Pancreas (tissue), 10 donors: ENCODE measurements at regions not wholly inside any gene's neighbourhood (a gene's known extent, or its start where the extent isn't known, plus 50 kb on each side); places are given as distances from the start of the nearest gene placed in this dataset.
A peak's percentile ranks its signal among the peaks of the same experiment; 100 is the strongest.

Experiments
- ATAC-seq, 4 donors: fragments of 200-7000 bp; cut with Tn5 transposase; one replicate each; pipeline versions ENCODE4 v1.8.0 to v1.9.1; 2020; ENCODE audit warnings: mild to moderate bottlenecking in 4 of 4, moderate library complexity in 4 of 4
- DNase-seq, 6 donors: peaks; one replicate each; pipeline ENCODE4 v3.0.0-alpha.2; 2020
- FAIRE-seq: peaks from 2 replicates; lab custom pipeline; 2012; peaks lifted over from hg19 to GRCh38; lab: Jason Lieb, UNC
- H3K27ac ChIP-seq, 4 donors: fragments of 200-600 bp; sonication (generic); 1 replicate in 3 of 4; 2 replicates in 1 of 4; pipeline versions ENCODE4 v1.5.0 to v1.8.0; 2020
- H3K27me3 ChIP-seq, 4 donors: fragments of 200-600 bp; one replicate each; pipeline ENCODE4 v1.8.0; 2021
- H3K36me3 ChIP-seq, 3 donors: fragments of 200-600 bp; sonication (generic) in 1 of 3; one replicate each; pipeline versions ENCODE4 v1.5.0 to v1.8.0; 2020 to 2021
- H3K4me1 ChIP-seq, 3 donors: fragments of 200-600 bp; one replicate each; pipeline ENCODE4 v1.8.0; 2021
- H3K4me3 ChIP-seq, 4 donors: fragments of 200-600 bp; sonication (generic) in 2 of 4; one replicate each; pipeline versions ENCODE4 v1.5.0 to v1.8.0; 2020 to 2021
- H3K9me3 ChIP-seq, 4 donors: fragments of 200-600 bp; one replicate each; pipeline ENCODE4 v1.8.0; 2021
- WGBS, 2 donors: extraction: QIAGEN DNeasy Blood & Tissue Kit; methylation state at CpG; one replicate each; pipeline ENCODE4 v1.1.7; 2013; 5-methylcytosine and 5-hydroxymethylcytosine counted together
- intact Hi-C, 3 donors: fragments of 100-400 bp; cut with DNase I; formaldehyde crosslinking; loops; one replicate each; pipeline versions ENCODE4 v1.11.1 to v1.14.2; 2022
- TF ChIP-seq, protein P1 (sequence below), 4 donors: fragments of 200-600 bp; sonication (generic) in 3 of 4; IDR thresholded peaks; one replicate each; pipeline versions ENCODE4 v1.5.0 to v1.8.0; 2021; ENCODE audit warnings: antibody characterized with exemption in 4 of 4
- donor health status: healthy with polysubstance abuse.
- donor health status: DM: no; HTN: no; CAD: no; lungs with moderate emphysema.
- donor health status: DM: no; HTN: no; CAD: no.
- donor health status: control.
- donor health status: control.
- donor health status: Bipolar disorder and iron deficiency.
- donor health status: DM: yes; HTN: yes; CAD: no.
- donor health status: DM: no; HTN: no; CAD: no.
- donor health status: DM: no; HTN: no; CAD: no.
- donor health status: DM: yes; HTN: yes; CAD: no.

DNA sequence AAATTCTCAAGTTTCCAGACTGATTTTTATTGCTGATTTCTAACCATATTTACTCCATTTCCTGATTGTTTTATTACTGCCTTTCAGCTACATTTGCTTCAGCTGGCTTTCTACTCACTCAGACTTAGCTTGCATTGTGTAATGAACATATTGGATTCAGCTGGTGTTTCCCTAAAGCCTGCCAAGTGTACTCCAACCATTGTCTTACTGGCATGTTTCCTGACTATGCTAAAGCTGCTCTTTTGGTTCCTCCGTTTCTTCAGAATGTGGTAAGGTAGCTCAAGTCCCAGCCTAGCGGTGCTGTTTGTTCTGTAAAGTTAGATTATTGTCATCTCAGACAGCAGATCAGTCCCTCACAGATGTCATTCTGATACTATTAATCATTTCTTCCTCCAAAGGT is 53.1 kb upstream of the GLRA2 start:
- no peak for ATAC-seq
- H3K27ac ChIP-seq, result no peak overlapping the region
- WGBS, 2 donors, result 36 to 40% methylated on average over 2 of the region's 2 CpGs
- no peaks in the 10 kb centered on the region for H3K9me3 ChIP-seq
- H3K36me3 ChIP-seq, result no peaks in the 10 kb centered on the region
- intact Hi-C loops, result no loop called here
- no peaks in the 10 kb centered on the region for H3K4me1 ChIP-seq
- no peak for DNase-seq
- FAIRE-seq, result peak; percentile 76
- H3K27me3 ChIP-seq, result peaks cover 0 to 3% (median under 1%) of the 10 kb centered on the region in 4 donors
- no peak overlapping the region for H3K4me3 ChIP-seq
- TF ChIP-seq, protein P1, sequence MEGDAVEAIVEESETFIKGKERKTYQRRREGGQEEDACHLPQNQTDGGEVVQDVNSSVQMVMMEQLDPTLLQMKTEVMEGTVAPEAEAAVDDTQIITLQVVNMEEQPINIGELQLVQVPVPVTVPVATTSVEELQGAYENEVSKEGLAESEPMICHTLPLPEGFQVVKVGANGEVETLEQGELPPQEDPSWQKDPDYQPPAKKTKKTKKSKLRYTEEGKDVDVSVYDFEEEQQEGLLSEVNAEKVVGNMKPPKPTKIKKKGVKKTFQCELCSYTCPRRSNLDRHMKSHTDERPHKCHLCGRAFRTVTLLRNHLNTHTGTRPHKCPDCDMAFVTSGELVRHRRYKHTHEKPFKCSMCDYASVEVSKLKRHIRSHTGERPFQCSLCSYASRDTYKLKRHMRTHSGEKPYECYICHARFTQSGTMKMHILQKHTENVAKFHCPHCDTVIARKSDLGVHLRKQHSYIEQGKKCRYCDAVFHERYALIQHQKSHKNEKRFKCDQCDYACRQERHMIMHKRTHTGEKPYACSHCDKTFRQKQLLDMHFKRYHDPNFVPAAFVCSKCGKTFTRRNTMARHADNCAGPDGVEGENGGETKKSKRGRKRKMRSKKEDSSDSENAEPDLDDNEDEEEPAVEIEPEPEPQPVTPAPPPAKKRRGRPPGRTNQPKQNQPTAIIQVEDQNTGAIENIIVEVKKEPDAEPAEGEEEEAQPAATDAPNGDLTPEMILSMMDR (IDR thresholded peaks at IDR 0.05), result no peak

- TF ChIP-seq, protein P1 (IDR thresholded peaks at IDR 0.05), result no peak
- intact Hi-C loops, result no loop called here
- 66 to 76% methylated on average over 2 of the region's 2 CpGs for WGBS, 2 donors
- Histone ChIP-seq H3K4me3 (no peak overlapping the region), H3K27ac (no peak overlapping the region), H3K27me3 (no peaks in the 10 kb centered on the region), H3K4me1 (no peaks in the 10 kb centered on the region), H3K9me3 (no peaks in the 10 kb centered on the region), H3K36me3 (no peaks in the 10 kb centered on the region)
- FAIRE-seq (no peak), ATAC-seq (no peak), DNase-seq (no peak)
Observed at GRCh38 chrX:14449773-14450172, 79.6 kb upstream of the GLRA2 start.

DNA sequence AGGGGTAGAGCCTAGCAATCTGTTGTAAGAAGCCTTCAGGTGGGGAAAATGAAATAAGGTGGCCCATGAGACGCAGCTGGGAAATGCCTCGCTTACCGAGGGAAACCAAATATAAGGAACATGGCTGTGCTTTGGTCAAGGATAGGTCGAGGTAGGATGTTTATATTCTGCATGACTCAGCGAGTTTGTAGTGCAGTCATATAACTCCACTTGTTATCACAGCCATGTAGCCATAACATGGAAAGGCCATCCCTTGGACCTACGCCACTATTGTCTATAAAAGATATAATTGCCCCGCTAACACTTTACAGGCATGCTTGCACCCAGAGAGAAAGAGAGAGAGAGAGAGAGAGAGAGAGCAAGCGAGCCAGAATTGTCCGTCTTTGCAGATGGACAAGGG is 80.9 kb upstream of the GLRA2 start:
- WGBS, 2 donors, result 67 to 70% methylated on average over 9 of the region's 9 CpGs
- DNase-seq (no peak), FAIRE-seq (no peak), ATAC-seq (no peak)
- Histone ChIP-seq H3K27ac (no peak overlapping the region), H3K4me1 (no peaks in the 10 kb centered on the region), H3K4me3 (no peak overlapping the region), H3K9me3 (no peaks in the 10 kb centered on the region), H3K27me3 (no peaks in the 10 kb centered on the region), H3K36me3 (no peaks in the 10 kb centered on the region)
- intact Hi-C loops, result no loop called here
- TF ChIP-seq, protein P1 (IDR thresholded peaks at IDR 0.05), result no peak

GRCh38 chrX:14440106-14440505 is 89.2 kb upstream of the GLRA2 start:
- H3K4me3 ChIP-seq, result no peak overlapping the region
- peaks cover 0 to 5% (median 0%) of the 10 kb centered on the region in 4 donors for H3K27me3 ChIP-seq
- H3K36me3 ChIP-seq, result no peaks in the 10 kb centered on the region
- DNase-seq, result no peak
- TF ChIP-seq, protein P1 (IDR thresholded peaks at IDR 0.05), result no peak
- ATAC-seq, result no peak
- no peaks in the 10 kb centered on the region for H3K4me1 ChIP-seq
- WGBS, 2 donors, result 59 to 63% methylated on average over 1 of the region's 1 CpG
- FAIRE-seq, result no peak
- intact Hi-C loops, result no loop called here
- no peaks in the 10 kb centered on the region for H3K9me3 ChIP-seq
- no peak overlapping the region for H3K27ac ChIP-seq

- Histone ChIP-seq H3K27me3 (peaks cover 0 to 6% (median 0%) of the 10 kb centered on the region in 4 donors), H3K4me3 (no peak overlapping the region), H3K9me3 (no peaks in the 10 kb centered on the region), H3K27ac (no peak overlapping the region), H3K36me3 (no peaks in the 10 kb centered on the region), H3K4me1 (no peaks in the 10 kb centered on the region)
- TF ChIP-seq, protein P1 (IDR thresholded peaks at IDR 0.05), result no peak
- intact Hi-C loops, result no loop called here
- FAIRE-seq (peak; percentile 51), DNase-seq (no peak), ATAC-seq (no peak)
- 42 to 59% methylated on average over 1 of the region's 1 CpG for WGBS, 2 donors
Observed at GRCh38 chrX:14427614-14428013, 101.7 kb upstream of the GLRA2 start.
